Transverse colon (tissue), 4 donors: ENCODE measurements at regions not wholly inside any gene's neighbourhood (a gene's known extent, or its start where the extent isn't known, plus 50 kb on each side); places are given as distances from the start of the nearest gene placed in this dataset.

Experiments
- CTCF ChIP-seq, 5 experiments: fragments of 200-600 bp in 3 of 5; fragments of 450-650 bp in 2 of 5; sonication (generic) in 3 of 5; IDR thresholded peaks; 1 replicate in 2 of 5; 2 replicates in 3 of 5; pipeline ENCODE4 v1.5.1; 2016 to 2017; ENCODE audit warnings: antibody characterized with exemption in 5 of 5, inconsistent platforms in 3 of 5, mild to moderate bottlenecking in 2 of 5, moderate library complexity in 1 of 5
- EP300 ChIP-seq: sonication (generic); formaldehyde crosslinking; IDR thresholded peaks from one replicate; pipeline ENCODE4 v1.6.1; 2017; ENCODE audit warnings: antibody characterized with exemption, low read depth
- POLR2A ChIP-seq: fragments of 450-650 bp; IDR thresholded peaks from one replicate; pipeline ENCODE4 v1.6.1; 2016; ENCODE audit warnings: antibody characterized with exemption, mild to moderate bottlenecking, moderate library complexity
- POLR2AphosphoS5 ChIP-seq, 3 donors: sonication (generic); formaldehyde crosslinking; IDR thresholded peaks; one replicate each; pipeline ENCODE4 v1.6.1; 2016; ENCODE audit warnings: antibody characterized with exemption in 3 of 3

GRCh38 chr14:23814527-23815256 is 138.9 kb upstream of the DHRS4 start:
- no peak for TF ChIP-seq POLR2AphosphoS5 (IDR thresholded peaks at IDR 0.05)
- no peak for TF ChIP-seq POLR2A
- no peak for TF ChIP-seq CTCF (IDR thresholded peaks at IDR 0.05)
- TF ChIP-seq EP300: no peak
